GM19395 (cell line): ENCODE measurements at regions not wholly inside any gene's neighbourhood (a gene's known extent, or its start where the extent isn't known, plus 50 kb on each side); places are given as distances from the start of the nearest gene placed in this dataset.

Source experiments
- ATAC-seq: cut with Tn5 transposase; IDR thresholded peaks from one replicate; pipeline ENCODE4 v1.9.1; 2021; ENCODE audit warnings: mild to moderate bottlenecking, moderate library complexity; ENCODE audit not compliant: unreplicated experiment

- ATAC-seq, result no peak
Observed at GRCh38 chr13:57784633-57785032, 153.1 kb downstream of the PCDH17 start.

- ATAC-seq, result no peak
Observed at GRCh38 chr13:57787058-57787791, 155.7 kb downstream of the PCDH17 start.

- no peak for ATAC-seq
Observed at GRCh38 chr13:57799624-57800023, 168.1 kb downstream of the PCDH17 start.

GRCh38 chr13:57813651-57814050 is 182.1 kb downstream of the PCDH17 start:
- no peak for ATAC-seq

- no peak for ATAC-seq
Observed at GRCh38 chr13:57815600-57815999, 184.1 kb downstream of the PCDH17 start.

GRCh38 chr13:57820924-57821323 is 189.4 kb downstream of the PCDH17 start:
- no peak for ATAC-seq

GRCh38 chr13:57823704-57824103 is 192.2 kb downstream of the PCDH17 start:
- ATAC-seq, result no peak

- no peak for ATAC-seq
Observed at GRCh38 chr13:57824121-57824520, 192.6 kb downstream of the PCDH17 start.

- ATAC-seq, result no peak
Observed at GRCh38 chr13:57825066-57825465, 193.5 kb downstream of the PCDH17 start.

GRCh38 chr13:57829496-57829895 is 198.0 kb downstream of the PCDH17 start:
- ATAC-seq, result no peak

GRCh38 chr13:57832187-57832586 is 200.6 kb downstream of the PCDH17 start:
- ATAC-seq, result no peak

- ATAC-seq, result no peak
Observed at GRCh38 chr13:57837801-57838200, 206.3 kb downstream of the PCDH17 start.

GRCh38 chr13:57843521-57843920 is 212.0 kb downstream of the PCDH17 start:
- no peak for ATAC-seq

- no peak for ATAC-seq
Observed at GRCh38 chr13:57846600-57847173, 215.1 kb downstream of the PCDH17 start.

GRCh38 chr13:57857945-57858344 is 226.4 kb downstream of the PCDH17 start:
- ATAC-seq, result no peak

- no peak for ATAC-seq
Observed at GRCh38 chr13:57858376-57858775, 226.8 kb downstream of the PCDH17 start.

GRCh38 chr13:57862879-57863278 is 231.3 kb downstream of the PCDH17 start:
- ATAC-seq, result no peak

- no peak for ATAC-seq
Observed at GRCh38 chr13:57865600-57866294, 234.2 kb downstream of the PCDH17 start.

- ATAC-seq, result no peak
Observed at GRCh38 chr13:57874530-57874929, 243.0 kb downstream of the PCDH17 start.

GRCh38 chr13:57877601-57878000 is 246.1 kb downstream of the PCDH17 start:
- ATAC-seq, result no peak

GRCh38 chr13:57878291-57878690 is 246.7 kb downstream of the PCDH17 start:
- ATAC-seq, result no peak

GRCh38 chr13:57897225-57897624 is 265.7 kb downstream of the PCDH17 start:
- ATAC-seq, result no peak
